HEK293 (cell line): ENCODE measurements at regions not wholly inside any gene's neighbourhood (a gene's known extent, or its start where the extent isn't known, plus 50 kb on each side); places are given as distances from the start of the nearest gene placed in this dataset.

Experiments used
- CTCF ChIA-PET: fragments of 350-600 bp; formaldehyde crosslinking; extraction: SDS; loops from one replicate; lab custom pipeline; 2021; ENCODE audit warnings: antibody characterized with exemption; lab: Yijun Ruan, JAX
- POLR2A ChIA-PET: fragments of 300-600 bp; formaldehyde crosslinking; extraction: SDS; loops from one replicate; lab custom pipeline; 2020; ENCODE audit warnings: antibody characterized with exemption, inconsistent platforms; lab: Yijun Ruan, JAX
- H3K27ac ChIP-seq: fragments of 200-500 bp; sonication (Bioruptor generic); 2 replicates; pipeline ENCODE4 v1.5.1; 2014; ENCODE audit warnings: low read depth, low read length, control low read depth, inconsistent platforms; ENCODE audit errors: extremely low read depth
- H3K36me3 ChIP-seq, 2 experiments: fragments of 200-500 bp in 1 of 2; sonication (Bioruptor generic) in 1 of 2; 1 replicate in 1 of 2; 2 replicates in 1 of 2; pipeline ENCODE4 v1.5.1; 2014 to 2017; ENCODE audit warnings: inconsistent platforms in 2 of 2, low read length in 2 of 2; ENCODE audit not compliant: control insufficient read depth in 2 of 2, insufficient read depth in 1 of 2
- H3K4me1 ChIP-seq: fragments of 200-500 bp; sonication (Bioruptor generic); 2 replicates; pipeline ENCODE4 v1.5.1; 2014; ENCODE audit warnings: mild to moderate bottlenecking, low read length, inconsistent platforms; ENCODE audit not compliant: control insufficient read depth, insufficient read depth
- H3K4me3 ChIP-seq: 2 replicates; pipeline ENCODE4 v1.5.1; 2011; ENCODE audit warnings: low read depth, mild to moderate bottlenecking, control low read depth, low read length, moderate library complexity
- H3K9me3 ChIP-seq: fragments of 200-500 bp; sonication (Bioruptor generic); 2 replicates; pipeline ENCODE4 v1.5.1; 2014; ENCODE audit warnings: low read depth, low read length, inconsistent platforms; ENCODE audit not compliant: control insufficient read depth, insufficient read depth
- CTCF ChIP-seq: fragments of 450-650 bp; formaldehyde crosslinking; IDR thresholded peaks from 2 replicates; pipeline ENCODE4 v1.5.1; 2016; ENCODE audit warnings: missing biosample characterization, missing genetic modification characterization
- FEZF1 ChIP-seq: fragments of 450-650 bp; formaldehyde crosslinking; IDR thresholded peaks from 2 replicates; pipeline ENCODE4 v1.5.1; 2016; ENCODE audit warnings: missing biosample characterization, missing genetic modification characterization
- GLI4 ChIP-seq: fragments of 450-650 bp; formaldehyde crosslinking; IDR thresholded peaks from 2 replicates; pipeline ENCODE4 v1.5.1; 2016; ENCODE audit warnings: missing biosample characterization, missing genetic modification characterization
- IKZF3 ChIP-seq: fragments of 450-650 bp; IDR thresholded peaks from 2 replicates; pipeline ENCODE4 v1.5.0; 2018; ENCODE audit warnings: missing biosample characterization, mild to moderate bottlenecking, missing genetic modification characterization, moderate library complexity
- KLF1 ChIP-seq: fragments of 450-650 bp; formaldehyde crosslinking; IDR thresholded peaks from 2 replicates; pipeline ENCODE4 v1.5.1; 2016; ENCODE audit warnings: missing biosample characterization, missing genetic modification characterization
- MEIS1 ChIP-seq: sonication (generic); formaldehyde crosslinking; IDR thresholded peaks from 2 replicates; pipeline ENCODE4 v1.8.1; 2022; ENCODE audit warnings: missing genetic modification reagents, mild to moderate bottlenecking, borderline replicate concordance
- RBAK ChIP-seq: fragments of 450-650 bp; formaldehyde crosslinking; IDR thresholded peaks from 2 replicates; pipeline ENCODE4 v1.5.1; 2016; ENCODE audit warnings: missing biosample characterization, missing genetic modification characterization
- ZBTB17 ChIP-seq: fragments of 450-650 bp; formaldehyde crosslinking; IDR thresholded peaks from 2 replicates; pipeline ENCODE4 v1.5.1; 2016; ENCODE audit warnings: missing biosample characterization, missing genetic modification characterization
- ZBTB44 ChIP-seq: fragments of 450-650 bp; IDR thresholded peaks from 2 replicates; pipeline ENCODE4 v1.5.1; 2018; ENCODE audit warnings: missing biosample characterization, mild to moderate bottlenecking, missing genetic modification characterization
- ZBTB48 ChIP-seq: fragments of 450-650 bp; formaldehyde crosslinking; IDR thresholded peaks from 2 replicates; pipeline ENCODE4 v1.5.1; 2016; ENCODE audit warnings: missing biosample characterization, missing genetic modification characterization
- ZNF10 ChIP-seq: fragments of 450-650 bp; formaldehyde crosslinking; IDR thresholded peaks from 2 replicates; pipeline ENCODE4 v1.5.1; 2017; ENCODE audit warnings: missing biosample characterization, missing genetic modification characterization
- ZNF114 ChIP-seq: fragments of 450-650 bp; formaldehyde crosslinking; IDR thresholded peaks from 2 replicates; pipeline ENCODE4 v1.5.0; 2017; ENCODE audit warnings: missing biosample characterization, missing genetic modification characterization
- ZNF132 ChIP-seq: fragments of 450-650 bp; formaldehyde crosslinking; IDR thresholded peaks from 2 replicates; pipeline ENCODE4 v1.5.1; 2017; ENCODE audit warnings: missing biosample characterization, missing genetic modification characterization, borderline replicate concordance
- ZNF133 ChIP-seq: fragments of 450-650 bp; formaldehyde crosslinking; IDR thresholded peaks from 2 replicates; pipeline ENCODE4 v1.5.1; 2016; ENCODE audit warnings: missing biosample characterization, missing genetic modification characterization
- ZNF138 ChIP-seq: fragments of 450-650 bp; formaldehyde crosslinking; IDR thresholded peaks from 2 replicates; pipeline ENCODE4 v1.5.1; 2016; ENCODE audit warnings: missing biosample characterization, missing genetic modification characterization, borderline replicate concordance
- ZNF140 ChIP-seq: fragments of 450-650 bp; formaldehyde crosslinking; IDR thresholded peaks from 2 replicates; pipeline ENCODE4 v1.5.1; 2016; ENCODE audit warnings: missing biosample characterization, missing genetic modification characterization
- ZNF366 ChIP-seq: fragments of 450-650 bp; formaldehyde crosslinking; conservative IDR thresholded peaks from 2 replicates; pipeline ENCODE4 v1.5.1; 2016; ENCODE audit warnings: missing biosample characterization, missing genetic modification characterization
- ZNF426 ChIP-seq: fragments of 450-650 bp; formaldehyde crosslinking; IDR thresholded peaks from 2 replicates; pipeline ENCODE4 v1.5.1; 2017; ENCODE audit warnings: missing biosample characterization, missing genetic modification characterization, mild to moderate bottlenecking, inconsistent platforms, moderate library complexity
- ZNF560 ChIP-seq: fragments of 450-650 bp; formaldehyde crosslinking; IDR thresholded peaks from 2 replicates; pipeline ENCODE4 v1.5.1; 2017; ENCODE audit warnings: missing biosample characterization, missing genetic modification characterization, borderline replicate concordance
- ZNF561 ChIP-seq: fragments of 450-650 bp; IDR thresholded peaks from 2 replicates; pipeline ENCODE4 v1.5.1; 2018; ENCODE audit warnings: missing biosample characterization, missing genetic modification characterization, borderline replicate concordance
- ZNF571 ChIP-seq: fragments of 450-650 bp; formaldehyde crosslinking; IDR thresholded peaks from 2 replicates; pipeline ENCODE4 v1.5.0; 2017; ENCODE audit warnings: missing biosample characterization, missing genetic modification characterization
- ZNF596 ChIP-seq: fragments of 450-650 bp; IDR thresholded peaks from 2 replicates; pipeline ENCODE4 v1.5.0; 2018; ENCODE audit warnings: missing biosample characterization, mild to moderate bottlenecking, missing genetic modification characterization, moderate library complexity
- ZNF629 ChIP-seq: fragments of 450-650 bp; formaldehyde crosslinking; IDR thresholded peaks from 2 replicates; pipeline ENCODE4 v1.5.1; 2017; ENCODE audit warnings: missing biosample characterization, missing genetic modification characterization
- ZNF658 ChIP-seq: fragments of 450-650 bp; formaldehyde crosslinking; IDR thresholded peaks from 2 replicates; pipeline ENCODE4; 2016; ENCODE audit warnings: missing biosample characterization, missing genetic modification characterization
- ZNF664 ChIP-seq: fragments of 450-650 bp; formaldehyde crosslinking; IDR thresholded peaks from 2 replicates; pipeline ENCODE4 v1.5.1; 2016; ENCODE audit warnings: missing biosample characterization, missing genetic modification characterization
- ZNF704 ChIP-seq: fragments of 450-650 bp; formaldehyde crosslinking; IDR thresholded peaks from 2 replicates; pipeline ENCODE4 v1.5.1; 2016; ENCODE audit warnings: missing biosample characterization, missing genetic modification characterization
- ZNF776 ChIP-seq: fragments of 450-650 bp; formaldehyde crosslinking; IDR thresholded peaks from 2 replicates; pipeline ENCODE4 v1.5.0; 2017; ENCODE audit warnings: missing biosample characterization, missing genetic modification characterization, borderline replicate concordance
- TF ChIP-seq, protein P1 (sequence below): fragments of 450-650 bp; formaldehyde crosslinking; IDR thresholded peaks from 2 replicates; pipeline ENCODE4 v1.5.1; 2016; ENCODE audit warnings: missing biosample characterization, missing genetic modification characterization

- Histone ChIP-seq H3K4me1 (no peaks in the 10 kb centered on the region), H3K4me3 (no peak overlapping the region), H3K27ac (no peak overlapping the region), H3K9me3 (no peaks in the 10 kb centered on the region), H3K36me3 (no peaks in the 10 kb centered on the region)
- POLR2A ChIA-PET: no interaction called here
- CTCF ChIA-PET: no interaction called here
- TF ChIP-seq ZNF140 (tag by site-specific recombination): no peak
- no peak for TF ChIP-seq ZNF10 (tag by site-specific recombination)
- TF ChIP-seq, protein P1, sequence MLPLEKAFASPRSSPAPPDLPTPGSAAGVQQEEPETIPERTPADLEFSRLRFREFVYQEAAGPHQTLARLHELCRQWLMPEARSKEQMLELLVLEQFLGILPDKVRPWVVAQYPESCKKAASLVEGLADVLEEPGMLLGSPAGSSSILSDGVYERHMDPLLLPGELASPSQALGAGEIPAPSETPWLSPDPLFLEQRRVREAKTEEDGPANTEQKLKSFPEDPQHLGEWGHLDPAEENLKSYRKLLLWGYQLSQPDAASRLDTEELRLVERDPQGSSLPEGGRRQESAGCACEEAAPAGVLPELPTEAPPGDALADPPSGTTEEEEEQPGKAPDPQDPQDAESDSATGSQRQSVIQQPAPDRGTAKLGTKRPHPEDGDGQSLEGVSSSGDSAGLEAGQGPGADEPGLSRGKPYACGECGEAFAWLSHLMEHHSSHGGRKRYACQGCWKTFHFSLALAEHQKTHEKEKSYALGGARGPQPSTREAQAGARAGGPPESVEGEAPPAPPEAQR: no peak
- no peak for TF ChIP-seq ZBTB48 (tag by site-specific recombination)
- no peak for TF ChIP-seq ZNF366 (tag by site-specific recombination)
- no peak for TF ChIP-seq ZNF561 (tag by site-specific recombination)
- TF ChIP-seq CTCF (tag by site-specific recombination): no peak
Observed at GRCh38 chr1:14499312-14500040, 99.0 kb upstream of the KAZN start.

- Histone ChIP-seq H3K9me3 (no peaks in the 10 kb centered on the region), H3K4me1 (no peaks in the 10 kb centered on the region), H3K36me3 (no peaks in the 10 kb centered on the region)
- CTCF ChIA-PET: no interaction called here
- TF ChIP-seq ZNF776 (tag by site-specific recombination): no peak
- TF ChIP-seq, all 188 proteins: peak for 0
- Histone ChIP-seq H3K4me3 (no peak overlapping the region), H3K27ac (no peak overlapping the region)
- POLR2A ChIA-PET: no interaction called here
Observed at GRCh38 chr1:14500041-14500440, 98.4 kb upstream of the KAZN start.

- H3K27ac ChIP-seq: no peak overlapping the region
- H3K4me3 ChIP-seq: no peak overlapping the region
- no peaks in the 10 kb centered on the region for H3K9me3 ChIP-seq
- ChIA-PET CTCF (no interaction called here), POLR2A (no interaction called here)
- no peaks in the 10 kb centered on the region for H3K36me3 ChIP-seq
- no peaks in the 10 kb centered on the region for H3K4me1 ChIP-seq
- TF ChIP-seq MEIS1 (CRISPR knock-in tag): no peak
- TF ChIP-seq FEZF1 (tag by site-specific recombination): no peak
- TF ChIP-seq ZNF704 (tag by site-specific recombination): no peak
- no peak for TF ChIP-seq ZNF571
- TF ChIP-seq ZNF658 (tag by site-specific recombination): no peak
- 0 out of 2 replicates have a peak, but pooled peaks have one; percentile 44 for TF ChIP-seq ZNF664 (tag by site-specific recombination)
- TF ChIP-seq ZNF114 (tag by site-specific recombination): no peak
- TF ChIP-seq ZNF132 (tag by site-specific recombination): no peak
- TF ChIP-seq IKZF3 (tag by site-specific recombination): no peak
- peak; percentile 45; the same call in 1 of the 2 replicates for TF ChIP-seq ZNF629 (tag by site-specific recombination)
- no peak for TF ChIP-seq KLF1 (tag by site-specific recombination)
- peak; percentile 80; the same call in 1 of the 2 replicates for TF ChIP-seq ZNF560 (tag by site-specific recombination)
- no peak for TF ChIP-seq ZBTB44 (tag by site-specific recombination)
- peak; percentile 92 for TF ChIP-seq ZNF426
- no peak for TF ChIP-seq ZNF138
- TF ChIP-seq RBAK (tag by site-specific recombination): no peak
- no peak for TF ChIP-seq ZNF596 (tag by site-specific recombination)
- no peak for TF ChIP-seq GLI4 (tag by site-specific recombination)
- no peak for TF ChIP-seq ZBTB17 (tag by site-specific recombination)
- TF ChIP-seq ZNF133 (tag by site-specific recombination): no peak
Observed at GRCh38 chr1:14500912-14501311, 97.6 kb upstream of the KAZN start.
